Stimulated activated CD8-positive, alpha-beta memory T cell treated with anti-CD3 and anti-CD28 coated beads, Interleukin-12 subunit alpha, Interleukin-12 subunit beta, amount 100 ng/mL, for 24 hours (primary cell): ENCODE measurements at regions not wholly inside any gene's neighbourhood (a gene's known extent, or its start where the extent isn't known, plus 50 kb on each side); places are given as distances from the start of the nearest gene placed in this dataset.

Experiments
- DNase-seq: peaks from one replicate; pipeline ENCODE4 v3.0.0-alpha.2; 2020; ENCODE audit errors: extremely low read depth

- DNase-seq: no peak
Measured at GRCh38 chr12:19867970-19868369, 428.7 kb downstream of the AEBP2 start.

GRCh38 chr12:19869413-19869812, 430.1 kb downstream of the AEBP2 start:
- DNase-seq: peak; percentile 5

GRCh38 chr12:19872621-19873540, 433.6 kb downstream of the AEBP2 start:
- DNase-seq: no peak

- no peak for DNase-seq
Measured at GRCh38 chr12:19880076-19880475, 440.8 kb downstream of the AEBP2 start.

GRCh38 chr12:19880721-19881120, 441.4 kb downstream of the AEBP2 start:
- no peak for DNase-seq

- no peak for DNase-seq
Measured at GRCh38 chr12:19882346-19882745, 443.1 kb downstream of the AEBP2 start.

- DNase-seq: no peak
Measured at GRCh38 chr12:19884021-19884492, 444.8 kb downstream of the AEBP2 start.

GRCh38 chr12:19885093-19885812, 446.0 kb downstream of the AEBP2 start:
- no peak for DNase-seq

- no peak for DNase-seq
Measured at GRCh38 chr12:19886065-19886464, 446.8 kb downstream of the AEBP2 start.

- DNase-seq: no peak
Measured at GRCh38 chr12:19886639-19887064, 447.4 kb downstream of the AEBP2 start.

GRCh38 chr12:19890024-19890423, 450.7 kb downstream of the AEBP2 start:
- no peak for DNase-seq

GRCh38 chr12:19891936-19892591, 452.8 kb downstream of the AEBP2 start:
- DNase-seq: no peak

GRCh38 chr12:19893514-19893913, 454.2 kb downstream of the AEBP2 start:
- no peak for DNase-seq

GRCh38 chr12:19894050-19894449, 454.8 kb downstream of the AEBP2 start:
- no peak for DNase-seq

GRCh38 chr12:19894803-19895202, 455.5 kb downstream of the AEBP2 start:
- DNase-seq: no peak

GRCh38 chr12:19895246-19896020, 456.1 kb downstream of the AEBP2 start:
- DNase-seq: no peak

- DNase-seq: no peak
Measured at GRCh38 chr12:19896041-19896440, 456.7 kb downstream of the AEBP2 start.

- no peak for DNase-seq
Measured at GRCh38 chr12:19896534-19896933, 457.2 kb downstream of the AEBP2 start.

GRCh38 chr12:19897900-19898408, 458.7 kb downstream of the AEBP2 start:
- no peak for DNase-seq

GRCh38 chr12:19901841-19902240, 462.5 kb downstream of the AEBP2 start:
- DNase-seq: no peak

- DNase-seq: no peak
Measured at GRCh38 chr12:19904819-19905218, 463.5 kb upstream of the PDE3A start.
